Astrocyte (in vitro differentiated cells and primary cell): ENCODE measurements at regions not wholly inside any gene's neighbourhood (a gene's known extent, or its start where the extent isn't known, plus 50 kb on each side); places are given as distances from the start of the nearest gene placed in this dataset.

Experiments used
- DNase-seq: peaks from one replicate; pipeline ENCODE4 v3.0.0-alpha.2; 2010; ENCODE audit warnings: low read depth
- FAIRE-seq: peaks from 2 replicates; lab custom pipeline; 2011; peaks lifted over from hg19 to GRCh38; lab: Jason Lieb, UNC
- H2AFZ ChIP-seq: 2 replicates; pipeline ENCODE4 v1.6.0; 2012; ENCODE audit warnings: low read depth, low read length, inconsistent platforms
- H3K27ac ChIP-seq: 2 replicates; pipeline ENCODE4 v1.5.1; 2011; ENCODE audit warnings: low read depth, low read length, inconsistent platforms
- H3K27me3 ChIP-seq: 2 replicates; pipeline ENCODE4 v1.6.0; 2011; ENCODE audit warnings: low read length, inconsistent platforms; ENCODE audit not compliant: insufficient read depth
- H3K36me3 ChIP-seq: 2 replicates; pipeline ENCODE4 v1.5.1; 2011; ENCODE audit warnings: low read length, inconsistent platforms; ENCODE audit not compliant: insufficient read depth
- H3K4me1 ChIP-seq: 2 replicates; pipeline ENCODE4 v1.5.1; 2011; ENCODE audit warnings: low read length, inconsistent platforms; ENCODE audit not compliant: insufficient read depth
- H3K4me2 ChIP-seq: 2 replicates; pipeline ENCODE4 v1.6.0; 2012; ENCODE audit warnings: low read length, inconsistent platforms
- H3K4me3 ChIP-seq: 2 replicates; pipeline ENCODE4 v1.5.1; 2011; ENCODE audit warnings: low read depth, mild to moderate bottlenecking, low read length, inconsistent platforms; ENCODE audit not compliant: insufficient read depth
- H3K79me2 ChIP-seq: 2 replicates; pipeline ENCODE4 v1.6.0; 2012; ENCODE audit warnings: mild to moderate bottlenecking, low read length, inconsistent platforms; ENCODE audit not compliant: insufficient read depth
- H3K9ac ChIP-seq: 2 replicates; pipeline ENCODE4 v1.6.0; 2012; ENCODE audit warnings: mild to moderate bottlenecking, low read length, inconsistent platforms
- H3K9me3 ChIP-seq: 2 replicates; pipeline ENCODE4 v1.5.1; 2012; ENCODE audit warnings: low read depth, mild to moderate bottlenecking, low read length, inconsistent platforms; ENCODE audit not compliant: insufficient read depth
- H4K20me1 ChIP-seq: 2 replicates; pipeline ENCODE4 v1.6.0; 2012; ENCODE audit warnings: low read length, inconsistent platforms; ENCODE audit not compliant: insufficient read depth
- H3K27ac Mint-ChIP-seq: one replicate; pipeline ENCODE4 v1.8.0; 2021; ENCODE audit warnings: mild to moderate bottlenecking, mixed read lengths; ENCODE audit not compliant: unreplicated experiment
- H3K27me3 Mint-ChIP-seq: one replicate; pipeline ENCODE4 v1.8.0; 2021; ENCODE audit warnings: low read depth, mixed read lengths; ENCODE audit not compliant: unreplicated experiment
- H3K36me3 Mint-ChIP-seq: one replicate; pipeline ENCODE4 v1.8.0; 2021; ENCODE audit warnings: low read depth, mixed read lengths; ENCODE audit not compliant: unreplicated experiment
- H3K4me1 Mint-ChIP-seq: one replicate; pipeline ENCODE4 v1.8.0; 2021; ENCODE audit warnings: low read depth, mixed read lengths; ENCODE audit not compliant: unreplicated experiment
- H3K4me3 Mint-ChIP-seq: one replicate; pipeline ENCODE4 v1.8.0; 2021; ENCODE audit warnings: mild to moderate bottlenecking, moderate library complexity, mixed read lengths; ENCODE audit not compliant: unreplicated experiment
- H3K9me3 Mint-ChIP-seq: one replicate; pipeline ENCODE4 v1.8.0; 2021; ENCODE audit warnings: mild to moderate bottlenecking, mixed read lengths; ENCODE audit not compliant: unreplicated experiment
- EZH2 ChIP-seq: IDR thresholded peaks from 2 replicates; pipeline ENCODE4 v1.6.1; 2012; ENCODE audit warnings: mild to moderate bottlenecking, low read length, inconsistent platforms; ENCODE audit not compliant: insufficient read depth
- TF ChIP-seq, protein P1 (sequence below): IDR thresholded peaks from 2 replicates; pipeline ENCODE4 v1.5.1; 2011; ENCODE audit warnings: low read depth, mild to moderate bottlenecking, inconsistent platforms, low read length, moderate library complexity; ENCODE audit not compliant: insufficient read depth

DNA sequence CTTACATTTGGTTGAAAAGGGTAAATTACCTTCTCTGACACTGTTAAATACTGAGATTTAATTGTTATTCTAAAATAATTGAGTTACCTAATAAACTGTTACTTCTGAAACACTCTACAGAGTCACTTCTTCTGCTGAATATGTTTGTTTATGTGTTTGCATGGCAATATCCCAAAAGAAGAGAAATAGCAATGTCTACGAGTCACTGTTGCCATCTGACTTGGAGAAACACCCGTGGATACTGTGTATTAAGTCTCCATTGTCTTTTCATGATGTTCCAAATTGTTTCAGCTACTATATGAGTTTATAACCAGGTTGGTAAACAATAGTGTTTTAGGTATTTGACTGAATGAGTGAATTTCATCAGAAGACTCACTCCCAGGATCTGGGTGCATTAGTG lies 754.2 kb upstream of the ID2 start:
- H3K79me2 ChIP-seq: no peaks in the 10 kb centered on the region
- H2AFZ ChIP-seq: no peak overlapping the region

DNA sequence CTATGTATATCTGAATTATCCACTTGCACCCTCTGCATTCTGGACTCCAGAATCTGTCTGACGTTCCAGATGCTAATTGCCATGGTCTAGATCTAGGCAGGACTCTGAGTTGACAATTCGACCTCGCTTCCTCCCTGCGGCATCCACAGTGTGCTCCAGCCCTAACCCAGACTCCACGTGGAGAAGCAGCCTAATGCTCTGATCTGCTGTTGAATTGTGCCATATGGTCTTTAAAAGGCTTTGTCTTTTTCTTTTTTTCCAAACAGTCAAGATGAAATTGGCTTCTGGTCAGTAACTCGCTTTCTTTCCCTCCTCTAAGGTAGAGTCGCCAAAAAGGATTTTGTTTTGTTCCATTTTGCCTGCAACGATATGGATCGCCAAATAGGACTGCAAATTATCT lies 752.6 kb upstream of the ID2 start:
- DNase-seq (no peak), FAIRE-seq (no peak)
- Histone ChIP-seq H3K36me3 (no peaks in the 10 kb centered on the region), H3K27me3 (no peaks in the 10 kb centered on the region), H3K4me2 (no peak overlapping the region), H3K27ac (no peak overlapping the region), H3K9me3 (no peaks in the 10 kb centered on the region), H2AFZ (no peak overlapping the region), H4K20me1 (no peaks in the 10 kb centered on the region), H3K79me2 (no peaks in the 10 kb centered on the region), H3K4me3 (no peak overlapping the region), H3K4me1 (no peaks in the 10 kb centered on the region), H3K9ac (no peak overlapping the region)
- TF ChIP-seq, protein P1, sequence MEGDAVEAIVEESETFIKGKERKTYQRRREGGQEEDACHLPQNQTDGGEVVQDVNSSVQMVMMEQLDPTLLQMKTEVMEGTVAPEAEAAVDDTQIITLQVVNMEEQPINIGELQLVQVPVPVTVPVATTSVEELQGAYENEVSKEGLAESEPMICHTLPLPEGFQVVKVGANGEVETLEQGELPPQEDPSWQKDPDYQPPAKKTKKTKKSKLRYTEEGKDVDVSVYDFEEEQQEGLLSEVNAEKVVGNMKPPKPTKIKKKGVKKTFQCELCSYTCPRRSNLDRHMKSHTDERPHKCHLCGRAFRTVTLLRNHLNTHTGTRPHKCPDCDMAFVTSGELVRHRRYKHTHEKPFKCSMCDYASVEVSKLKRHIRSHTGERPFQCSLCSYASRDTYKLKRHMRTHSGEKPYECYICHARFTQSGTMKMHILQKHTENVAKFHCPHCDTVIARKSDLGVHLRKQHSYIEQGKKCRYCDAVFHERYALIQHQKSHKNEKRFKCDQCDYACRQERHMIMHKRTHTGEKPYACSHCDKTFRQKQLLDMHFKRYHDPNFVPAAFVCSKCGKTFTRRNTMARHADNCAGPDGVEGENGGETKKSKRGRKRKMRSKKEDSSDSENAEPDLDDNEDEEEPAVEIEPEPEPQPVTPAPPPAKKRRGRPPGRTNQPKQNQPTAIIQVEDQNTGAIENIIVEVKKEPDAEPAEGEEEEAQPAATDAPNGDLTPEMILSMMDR: no peak
- no peak for TF ChIP-seq EZH2
- Mint-ChIP-seq H3K36me3 (no peaks in the 10 kb centered on the region), H3K4me3 (no peak overlapping the region), H3K27ac (no peak overlapping the region), H3K9me3 (peaks cover 3% of the 10 kb centered on the region), H3K4me1 (no peaks in the 10 kb centered on the region), H3K27me3 (no peaks in the 10 kb centered on the region)

More for the DNA sequence above, 754.2 kb upstream of the ID2 start:
- no peak for DNase-seq
- no peaks in the 10 kb centered on the region for H3K36me3 Mint-ChIP-seq
- Histone ChIP-seq H3K4me3 (no peak overlapping the region), H3K4me2 (no peak overlapping the region), H3K27me3 (no peaks in the 10 kb centered on the region), H4K20me1 (no peaks in the 10 kb centered on the region), H3K36me3 (no peaks in the 10 kb centered on the region), H3K4me1 (no peaks in the 10 kb centered on the region), H3K27ac (no peak overlapping the region), H3K9ac (no peak overlapping the region), H3K9me3 (no peaks in the 10 kb centered on the region)
- H3K27ac Mint-ChIP-seq: no peak overlapping the region
- H3K9me3 Mint-ChIP-seq: peaks cover 3% of the 10 kb centered on the region
- no peak overlapping the region for H3K4me3 Mint-ChIP-seq
- no peaks in the 10 kb centered on the region for H3K4me1 Mint-ChIP-seq
- no peaks in the 10 kb centered on the region for H3K27me3 Mint-ChIP-seq
- no peak for TF ChIP-seq EZH2
- TF ChIP-seq, protein P1: no peak
- no peak for FAIRE-seq

DNA sequence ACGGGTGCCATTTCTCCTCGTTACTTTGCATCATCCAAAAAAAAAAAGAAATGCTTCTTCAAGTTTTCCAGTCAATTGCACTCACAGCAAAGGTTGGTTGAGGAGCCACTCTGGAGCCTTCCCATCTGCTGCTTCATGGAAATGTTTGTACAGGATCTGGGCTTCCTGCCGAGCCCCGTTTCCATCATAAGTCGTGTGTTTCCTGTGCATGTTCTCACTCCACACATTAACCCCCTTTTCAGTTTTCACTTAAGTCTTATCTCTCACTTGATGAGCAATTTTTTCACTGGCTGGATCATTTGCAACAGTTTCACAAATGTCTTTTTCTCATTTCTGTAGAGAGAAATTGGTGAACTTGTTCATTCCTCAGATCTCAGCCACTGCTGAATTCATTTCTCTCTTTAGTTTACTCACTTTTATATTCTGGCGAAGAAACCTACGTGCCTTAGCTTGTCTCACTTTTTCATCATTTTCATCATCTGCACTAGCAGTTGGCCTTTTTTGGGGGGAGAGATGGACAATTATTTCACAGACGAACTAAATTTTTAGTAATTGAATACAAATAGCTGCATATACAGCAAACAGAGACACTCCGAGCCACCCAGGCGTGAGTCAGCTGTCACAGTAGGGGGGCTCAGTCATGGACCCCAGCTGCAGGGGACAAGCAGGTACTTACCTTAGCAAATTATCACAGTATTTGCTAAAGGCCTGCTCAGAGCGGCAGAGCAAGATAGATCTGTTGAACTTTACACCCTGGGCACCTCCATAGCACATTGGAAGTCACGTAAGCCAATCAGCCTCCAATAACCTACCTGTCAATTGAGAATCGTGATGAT lies 750.8 kb upstream of the ID2 start:
- no peak overlapping the region for H3K4me3 Mint-ChIP-seq
- no peaks in the 10 kb centered on the region for H3K36me3 Mint-ChIP-seq
- Histone ChIP-seq H3K36me3 (no peaks in the 10 kb centered on the region), H3K27me3 (no peaks in the 10 kb centered on the region), H3K9ac (no peak overlapping the region), H3K27ac (no peak overlapping the region), H3K4me1 (no peaks in the 10 kb centered on the region), H3K79me2 (no peaks in the 10 kb centered on the region), H4K20me1 (no peaks in the 10 kb centered on the region), H3K9me3 (no peaks in the 10 kb centered on the region), H2AFZ (no peak overlapping the region), H3K4me2 (no peak overlapping the region), H3K4me3 (no peak overlapping the region)
- H3K4me1 Mint-ChIP-seq: no peaks in the 10 kb centered on the region
- DNase-seq (peak; percentile 11), FAIRE-seq (peak; percentile 60)
- peaks cover 3% of the 10 kb centered on the region for H3K9me3 Mint-ChIP-seq
- TF ChIP-seq, protein P1: no peak
- no peak for TF ChIP-seq EZH2
- H3K27me3 Mint-ChIP-seq: no peaks in the 10 kb centered on the region
- H3K27ac Mint-ChIP-seq: no peak overlapping the region
